ENCODE measurements at regions not wholly inside any gene's neighbourhood (a gene's known extent, or its start where the extent isn't known, plus 50 kb on each side); places are given as distances from the start of the nearest gene placed in this dataset.

GRCh38 chr5:33072726-33073125 lies 361.6 kb downstream of the NPR3 start:
- ChIA-PET POLR2A (ENCODE audit: unreplicated experiment) (no interaction called here), CTCF (no interaction called here)
- BruUV-seq (replicated peaks): no TSS peak

GRCh38 chr5:33073881-33074327 lies 362.8 kb downstream of the NPR3 start:
- H3K9ac ChIP-seq (ENCODE audit: low read length): no peak overlapping the region
- no peaks in the 10 kb centered on the region for H3K27me3 ChIP-seq (ENCODE audit: low read length)
- no peak for ATAC-seq
- no peaks in the 10 kb centered on the region for H3F3A ChIP-seq (ENCODE audit: low read length, unreplicated experiment)
- no peaks in the 10 kb centered on the region for H3K9me2 ChIP-seq (replicated peaks; ENCODE audit: low read length)
- ChIA-PET POLR2A (ENCODE audit: unreplicated experiment) (no interaction called here), CTCF (no interaction called here)
- no peak overlapping the region for H3K4me2 ChIP-seq (ENCODE audit: low read length)
- H4K20me1 ChIP-seq (ENCODE audit: low read length): no peaks in the 10 kb centered on the region
- no peak for DNase-seq
- intact Hi-C loops (cut with micrococcal nuclease): no loop called here
- no TSS peak for BruUV-seq (replicated peaks)
- TF ChIP-seq CTCF (conservative IDR thresholded peaks at IDR 0.05; ENCODE audit: low read depth, low read length): no peak
- no peak for TF ChIP-seq EZH2 (IDR thresholded peaks at IDR 0.05; ENCODE audit: low read length, unreplicated experiment)
- no peak for TF ChIP-seq EZH2phosphoT487 (IDR thresholded peaks at IDR 0.05; ENCODE audit: borderline replicate concordance, low read length)
- peaks cover 18% of the 10 kb centered on the region for H3K4me1 ChIP-seq (ENCODE audit: insufficient read depth, low read length)
- no peaks in the 10 kb centered on the region for H3K79me2 ChIP-seq (ENCODE audit: low read length)
- H2AFZ ChIP-seq (ENCODE audit: low read length): no peak overlapping the region
- no peaks in the 10 kb centered on the region for H3K9me3 ChIP-seq (ENCODE audit: low read length)
- H3K36me3 ChIP-seq (ENCODE audit: low read depth, low read length): no peaks in the 10 kb centered on the region
- H3K27ac ChIP-seq (ENCODE audit: low read length): no peak overlapping the region
- H3K4me3 ChIP-seq (ENCODE audit: low read length): no peak overlapping the region

More at GRCh38 chr5:33072726-33073125, 361.6 kb downstream of the NPR3 start:
- Histone ChIP-seq H3K9me3 (ENCODE audit: low read length) (no peaks in the 10 kb centered on the region), H3K27me3 (ENCODE audit: low read length) (no peaks in the 10 kb centered on the region), H3K79me2 (ENCODE audit: low read length) (no peaks in the 10 kb centered on the region), H3F3A (ENCODE audit: low read length, unreplicated experiment) (no peaks in the 10 kb centered on the region), H3K9ac (ENCODE audit: low read length) (no peak overlapping the region), H3K4me2 (ENCODE audit: low read length) (no peak overlapping the region), H4K20me1 (ENCODE audit: low read length) (no peaks in the 10 kb centered on the region), H3K4me3 (ENCODE audit: low read length) (no peak overlapping the region), H2AFZ (ENCODE audit: low read length) (no peak overlapping the region), H3K27ac (ENCODE audit: low read length) (no peak overlapping the region), H3K9me2 (replicated peaks; ENCODE audit: low read length) (no peaks in the 10 kb centered on the region), H3K36me3 (ENCODE audit: low read depth, low read length) (no peaks in the 10 kb centered on the region), H3K4me1 (ENCODE audit: insufficient read depth, low read length) (peaks cover 26% of the 10 kb centered on the region)
- intact Hi-C loops (cut with micrococcal nuclease): no loop called here
- ATAC-seq: no peak
- no peak for DNase-seq
- TF ChIP-seq EZH2 (IDR thresholded peaks at IDR 0.05; ENCODE audit: low read length, unreplicated experiment) (no peak), CTCF (conservative IDR thresholded peaks at IDR 0.05; ENCODE audit: low read depth, low read length) (no peak), EZH2phosphoT487 (IDR thresholded peaks at IDR 0.05; ENCODE audit: borderline replicate concordance, low read length) (no peak)

- intact Hi-C loops (cut with micrococcal nuclease): no loop called here
- no peak overlapping the region for H3K9ac ChIP-seq (ENCODE audit: low read length)
- no TSS peak for BruUV-seq (replicated peaks)
- H3K4me2 ChIP-seq (ENCODE audit: low read length): no peak overlapping the region
- H3K4me3 ChIP-seq (ENCODE audit: low read length): no peak overlapping the region
- no peaks in the 10 kb centered on the region for H4K20me1 ChIP-seq (ENCODE audit: low read length)
- TF ChIP-seq EZH2phosphoT487 (IDR thresholded peaks at IDR 0.05; ENCODE audit: borderline replicate concordance, low read length) (no peak), EZH2 (IDR thresholded peaks at IDR 0.05; ENCODE audit: low read length, unreplicated experiment) (no peak), CTCF (conservative IDR thresholded peaks at IDR 0.05; ENCODE audit: low read depth, low read length) (no peak)
- CTCF ChIA-PET: no interaction called here
- POLR2A ChIA-PET (ENCODE audit: unreplicated experiment): no interaction called here
- peak; percentile 46 for DNase-seq
- peak; percentile 59 for ATAC-seq
- no peaks in the 10 kb centered on the region for H3K9me2 ChIP-seq (replicated peaks; ENCODE audit: low read length)
- no peaks in the 10 kb centered on the region for H3F3A ChIP-seq (ENCODE audit: low read length, unreplicated experiment)
- peaks cover 13% of the 10 kb centered on the region; the same call in 1 of the 2 replicates for H3K4me1 ChIP-seq (ENCODE audit: insufficient read depth, low read length)
- H3K27ac ChIP-seq (ENCODE audit: low read length): no peak overlapping the region
- no peaks in the 10 kb centered on the region for H3K27me3 ChIP-seq (ENCODE audit: low read length)
- H2AFZ ChIP-seq (ENCODE audit: low read length): 0 out of 2 replicates have a peak overlapping the region, but pooled peaks have one; percentile 7
- H3K79me2 ChIP-seq (ENCODE audit: low read length): no peaks in the 10 kb centered on the region
- no peaks in the 10 kb centered on the region for H3K36me3 ChIP-seq (ENCODE audit: low read depth, low read length)
- no peaks in the 10 kb centered on the region for H3K9me3 ChIP-seq (ENCODE audit: low read length)
Observed at GRCh38 chr5:33074548-33074947, 363.4 kb downstream of the NPR3 start.

Data from PC-3 (cell line).